ENCODE measurements at regions not wholly inside any gene's neighbourhood (a gene's known extent, or its start where the extent isn't known, plus 50 kb on each side); places are given as distances from the start of the nearest gene placed in this dataset.

- TF ChIP-seq FOXM1 (IDR thresholded peaks at IDR 0.05; ENCODE audit: borderline replicate concordance) (no peak), FOXA1 (IDR thresholded peaks at IDR 0.05) (no peak), SP1 (IDR thresholded peaks at IDR 0.05) (no peak), SUZ12 (IDR thresholded peaks at IDR 0.05) (no peak), TARDBP (IDR thresholded peaks at IDR 0.05) (no peak), BHLHE40 (IDR thresholded peaks at IDR 0.05; ENCODE audit: borderline replicate concordance) (no peak), FOXK2 (IDR thresholded peaks at IDR 0.05) (no peak)
Observed at GRCh38 chr14:61190341-61190740, 90.8 kb downstream of the TMEM30B start.

All from HEK293T (cell line).